HG02642 (cell line): ENCODE measurements at regions not wholly inside any gene's neighbourhood (a gene's known extent, or its start where the extent isn't known, plus 50 kb on each side); places are given as distances from the start of the nearest gene placed in this dataset.
"Not testable (repeated sequence)": the region's sequence is repeated elsewhere in the genome, so short reads cannot be mapped to it uniquely, and the experiment has no call there.

Source experiments
- ATAC-seq: cut with Tn5 transposase; IDR thresholded peaks from one replicate; pipeline ENCODE4 v1.9.1; 2021; ENCODE audit warnings: mild to moderate bottlenecking; ENCODE audit not compliant: unreplicated experiment, poor library complexity

- ATAC-seq: no peak
Observed at GRCh38 chr4:160364217-160364616, 1261.3 kb downstream of the RAPGEF2 start.

DNA sequence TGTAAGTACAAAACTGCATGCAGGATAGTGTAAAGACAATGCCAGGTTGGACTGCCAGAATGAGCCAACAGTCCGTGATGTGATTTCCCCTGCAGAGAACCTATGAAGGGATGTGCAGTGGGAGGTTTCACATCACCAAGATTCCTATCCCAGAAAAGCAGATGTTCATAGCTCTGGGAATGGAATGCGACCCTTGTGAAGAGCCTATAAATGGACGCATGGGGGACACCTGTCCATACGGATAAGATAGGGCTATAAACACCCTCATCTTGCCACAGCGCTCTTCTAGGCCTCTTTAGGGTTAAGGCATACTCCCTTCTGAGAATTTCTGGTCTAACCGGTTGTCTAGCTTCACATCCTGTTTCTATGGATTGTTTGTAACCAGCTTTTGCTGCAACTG, 1261.8 kb downstream of the RAPGEF2 start:
- ATAC-seq: not testable (repeated sequence)

DNA sequence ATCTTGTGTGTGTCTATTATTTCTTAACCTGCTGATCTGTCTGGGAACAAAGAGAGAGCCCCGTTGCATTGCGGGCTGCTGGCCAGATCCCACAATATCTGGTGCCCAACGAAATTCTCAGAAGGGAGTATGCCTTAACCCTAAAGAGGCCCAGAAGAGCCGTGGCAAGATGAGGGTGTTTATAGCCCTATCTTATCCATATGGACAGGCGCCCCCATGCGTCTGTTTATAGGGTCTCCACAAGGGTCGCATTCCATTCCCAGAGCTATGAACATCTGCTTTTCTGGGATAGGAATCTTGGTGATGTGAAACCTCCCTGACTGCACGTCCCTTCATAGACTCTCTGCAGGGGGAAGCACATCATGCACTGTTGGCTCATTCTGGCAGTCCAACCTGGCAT, 1262.5 kb downstream of the RAPGEF2 start:
- ATAC-seq: not testable (repeated sequence)

DNA sequence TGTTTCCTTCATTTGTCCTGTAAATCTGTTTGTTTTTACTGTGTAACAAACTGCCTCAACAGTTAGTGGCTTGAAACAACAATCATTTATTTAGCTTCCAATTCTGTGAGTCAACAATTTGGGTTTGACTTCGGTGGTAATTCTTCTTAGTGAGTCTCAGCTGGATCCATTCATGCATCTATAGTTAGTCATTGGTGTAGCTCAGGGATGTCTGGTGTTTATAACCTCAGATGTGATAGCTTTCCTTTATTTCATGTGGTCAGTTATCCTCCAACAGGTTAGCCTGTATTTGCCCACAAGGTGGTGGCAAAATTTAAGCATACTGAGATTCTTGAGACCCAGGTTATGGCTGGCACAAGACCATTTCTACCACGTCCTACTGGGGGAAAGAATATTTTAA, 1267.2 kb downstream of the RAPGEF2 start:
- ATAC-seq: no peak

DNA sequence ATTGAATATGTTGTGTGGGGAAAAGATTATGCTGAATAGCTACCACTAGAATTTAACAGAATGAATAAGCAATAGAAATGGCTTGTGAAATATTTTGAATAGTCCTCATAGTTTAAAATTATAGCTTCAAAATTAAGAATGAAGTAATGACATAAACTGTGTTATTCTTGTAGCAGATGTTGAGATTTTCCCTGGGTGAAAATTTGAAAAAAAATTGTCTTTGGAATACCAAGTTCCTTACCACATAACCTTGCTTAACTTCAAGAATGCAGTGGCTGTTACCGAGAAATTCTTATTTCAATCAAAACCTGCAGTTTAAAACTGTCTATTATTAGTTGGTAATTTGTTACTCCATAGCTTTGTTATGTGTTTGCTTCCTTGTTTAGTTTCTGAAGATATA, 1268.6 kb downstream of the RAPGEF2 start:
- no peak for ATAC-seq

DNA sequence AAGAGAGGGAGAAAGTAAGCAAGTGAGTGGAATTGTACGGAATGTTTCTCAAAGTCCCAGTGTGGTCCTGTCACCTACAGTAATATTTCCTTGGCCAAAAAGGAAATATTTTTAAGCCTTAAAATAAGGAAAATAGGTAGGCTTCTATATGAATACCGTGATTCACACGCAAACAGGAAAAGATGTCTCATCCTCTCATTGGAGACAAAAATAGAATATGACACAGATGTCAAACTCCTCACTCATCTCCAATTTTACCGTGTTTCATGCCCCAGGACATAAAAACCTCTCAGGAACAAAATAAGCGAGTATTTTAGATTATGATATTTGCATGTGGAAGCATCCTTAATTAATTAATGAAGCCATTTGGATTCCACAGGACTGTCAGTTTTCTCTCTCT, 1269.5 kb downstream of the RAPGEF2 start:
- no peak for ATAC-seq

DNA sequence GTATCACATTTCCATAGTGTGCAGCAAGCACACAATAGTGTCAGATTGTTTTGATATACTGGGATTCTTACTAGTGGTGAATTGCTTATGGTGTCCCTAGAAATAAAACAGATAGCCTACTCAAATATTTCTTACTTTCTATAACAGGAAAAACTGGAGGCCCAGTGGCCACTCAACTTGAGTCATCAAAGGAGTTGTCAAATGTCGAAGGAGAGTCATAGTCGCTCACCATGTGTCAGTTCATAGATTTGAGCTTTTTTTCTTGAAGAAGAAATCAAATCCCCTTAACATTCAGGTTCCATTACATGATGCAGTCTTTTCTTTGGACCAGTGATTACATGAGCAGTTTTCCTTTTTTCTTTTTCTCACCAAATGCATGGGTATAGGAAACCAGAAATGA, 1271.0 kb downstream of the RAPGEF2 start:
- ATAC-seq: no peak

DNA sequence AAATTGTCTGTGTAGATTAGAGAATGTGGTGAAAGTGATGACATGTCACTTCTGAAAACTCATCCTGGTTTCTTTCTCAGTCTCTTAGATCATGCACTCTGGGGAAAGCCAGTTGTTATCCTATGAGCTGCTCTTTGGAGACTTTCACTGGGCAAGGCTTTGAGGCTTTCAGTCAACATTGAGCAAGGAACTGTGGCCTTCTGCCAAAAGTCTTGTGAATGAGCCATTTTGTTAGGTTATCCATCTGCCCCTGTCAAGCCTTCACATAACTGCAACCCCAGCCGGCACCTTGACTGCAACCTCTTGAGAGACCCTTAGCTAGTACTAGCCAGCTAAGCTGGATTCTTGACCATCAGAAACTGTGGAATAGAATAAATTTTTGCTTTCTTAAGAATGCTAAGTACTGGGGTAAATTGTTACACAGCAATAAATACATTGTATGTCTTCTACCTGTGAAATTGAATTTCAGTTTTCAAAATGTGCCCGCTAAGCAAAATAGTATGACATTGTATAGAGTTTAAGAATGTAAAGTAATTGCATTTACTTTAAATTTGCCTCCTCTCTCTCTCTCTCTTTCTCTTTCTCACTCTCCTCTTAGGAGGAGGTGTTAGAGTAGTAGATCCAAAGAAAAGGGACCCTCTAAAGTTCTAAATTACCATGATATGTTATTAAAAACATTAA, 1273.0 kb downstream of the RAPGEF2 start:
- ATAC-seq: no peak

GRCh38 chr4:160386846-160387245, 1284.0 kb downstream of the RAPGEF2 start:
- no peak for ATAC-seq

DNA sequence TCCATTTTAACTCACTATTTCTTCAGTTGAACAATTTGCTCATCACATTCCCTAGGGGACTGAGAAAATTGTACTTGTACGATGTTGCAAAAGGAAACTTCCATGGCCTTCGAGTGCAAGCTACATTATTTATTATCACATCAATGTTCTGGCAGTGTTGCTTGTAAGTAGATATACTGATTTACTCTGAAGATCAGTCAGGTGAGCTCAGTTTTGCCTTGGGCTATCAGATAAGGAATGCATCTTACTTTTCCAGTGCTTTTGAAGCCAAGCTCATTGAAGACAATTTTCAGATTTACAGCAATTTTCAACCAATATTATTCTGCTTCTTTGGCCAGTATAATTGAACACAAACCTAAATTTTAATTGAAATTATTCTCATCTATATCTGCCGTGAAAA, 1296.9 kb downstream of the RAPGEF2 start:
- no peak for ATAC-seq

- ATAC-seq: no peak
Observed at GRCh38 chr4:160403081-160403480, 1300.2 kb downstream of the RAPGEF2 start.

DNA sequence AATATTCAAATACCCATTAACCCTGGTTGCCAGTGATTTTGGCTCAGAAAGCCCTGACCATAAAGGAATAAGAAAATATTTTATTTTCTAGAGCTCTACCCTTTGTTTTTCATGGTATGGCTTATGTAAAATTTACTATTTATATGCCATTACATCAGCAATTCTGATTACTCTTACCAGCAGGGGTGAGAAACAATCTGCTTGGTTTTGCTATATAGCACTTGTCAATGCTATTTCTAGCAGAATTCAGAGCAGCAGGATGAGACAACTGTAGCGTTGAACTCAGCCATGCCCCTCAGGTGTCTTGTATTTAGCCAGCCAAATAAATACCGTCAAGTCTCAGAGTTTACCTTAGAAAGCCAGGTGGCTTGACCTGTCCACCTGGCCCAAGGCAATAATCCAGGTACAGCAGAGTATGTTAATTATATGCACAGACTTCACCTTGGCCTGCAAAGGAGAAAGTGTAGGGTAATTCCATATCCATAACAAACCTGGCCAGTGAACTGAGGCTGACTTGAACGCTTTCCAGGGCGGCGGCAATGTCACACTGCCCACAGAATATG, 1303.5 kb downstream of the RAPGEF2 start:
- ATAC-seq: no peak

GRCh38 chr4:160414496-160414895, 1311.6 kb downstream of the RAPGEF2 start:
- no peak for ATAC-seq

DNA sequence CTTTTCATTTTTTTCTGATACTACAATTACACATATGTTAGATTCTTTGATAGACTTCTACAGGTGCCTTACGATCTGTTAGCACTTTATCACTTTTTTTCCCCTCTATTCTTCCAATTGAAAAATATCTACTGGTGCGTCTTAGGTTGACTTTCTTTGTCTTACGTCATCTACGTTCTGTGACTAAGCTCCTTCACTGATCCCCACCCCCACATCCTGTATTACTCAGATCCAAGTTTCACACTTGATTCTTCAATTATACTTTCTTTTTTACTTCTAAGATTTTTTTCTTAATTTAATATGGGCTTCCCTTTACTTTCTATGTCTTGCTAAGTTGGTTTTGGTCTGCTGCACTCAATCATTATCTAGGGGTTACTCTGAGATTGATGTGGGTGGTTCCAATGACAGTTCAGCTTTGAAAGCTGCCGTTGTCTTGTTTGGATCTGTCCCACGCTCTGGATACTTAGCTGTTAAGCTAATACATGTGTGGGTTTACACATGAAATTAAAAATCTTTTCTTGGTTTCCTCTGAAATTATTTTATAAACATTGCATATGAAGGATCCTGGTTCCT, 1321.1 kb downstream of the RAPGEF2 start:
- no peak for ATAC-seq

DNA sequence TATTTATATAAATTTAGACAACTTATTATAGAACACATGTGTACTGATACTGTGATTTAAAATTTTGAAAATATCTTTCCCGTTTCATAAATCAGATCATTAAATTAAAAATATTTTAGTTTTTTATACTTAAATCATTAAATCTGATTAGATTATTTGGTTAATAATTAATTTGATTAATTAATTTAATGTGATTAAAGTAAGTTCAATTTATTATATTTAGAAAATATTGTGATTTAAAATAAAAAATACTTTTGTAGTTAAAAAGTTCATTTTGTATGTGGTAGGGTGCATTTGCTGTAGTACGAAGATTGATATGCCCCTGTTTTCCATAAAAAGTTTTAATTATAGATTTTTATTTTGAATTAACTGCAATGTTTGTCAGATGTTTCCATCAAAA, 1323.4 kb downstream of the RAPGEF2 start:
- no peak for ATAC-seq

GRCh38 chr4:160450876-160451275, 1348.0 kb downstream of the RAPGEF2 start:
- ATAC-seq: no peak

DNA sequence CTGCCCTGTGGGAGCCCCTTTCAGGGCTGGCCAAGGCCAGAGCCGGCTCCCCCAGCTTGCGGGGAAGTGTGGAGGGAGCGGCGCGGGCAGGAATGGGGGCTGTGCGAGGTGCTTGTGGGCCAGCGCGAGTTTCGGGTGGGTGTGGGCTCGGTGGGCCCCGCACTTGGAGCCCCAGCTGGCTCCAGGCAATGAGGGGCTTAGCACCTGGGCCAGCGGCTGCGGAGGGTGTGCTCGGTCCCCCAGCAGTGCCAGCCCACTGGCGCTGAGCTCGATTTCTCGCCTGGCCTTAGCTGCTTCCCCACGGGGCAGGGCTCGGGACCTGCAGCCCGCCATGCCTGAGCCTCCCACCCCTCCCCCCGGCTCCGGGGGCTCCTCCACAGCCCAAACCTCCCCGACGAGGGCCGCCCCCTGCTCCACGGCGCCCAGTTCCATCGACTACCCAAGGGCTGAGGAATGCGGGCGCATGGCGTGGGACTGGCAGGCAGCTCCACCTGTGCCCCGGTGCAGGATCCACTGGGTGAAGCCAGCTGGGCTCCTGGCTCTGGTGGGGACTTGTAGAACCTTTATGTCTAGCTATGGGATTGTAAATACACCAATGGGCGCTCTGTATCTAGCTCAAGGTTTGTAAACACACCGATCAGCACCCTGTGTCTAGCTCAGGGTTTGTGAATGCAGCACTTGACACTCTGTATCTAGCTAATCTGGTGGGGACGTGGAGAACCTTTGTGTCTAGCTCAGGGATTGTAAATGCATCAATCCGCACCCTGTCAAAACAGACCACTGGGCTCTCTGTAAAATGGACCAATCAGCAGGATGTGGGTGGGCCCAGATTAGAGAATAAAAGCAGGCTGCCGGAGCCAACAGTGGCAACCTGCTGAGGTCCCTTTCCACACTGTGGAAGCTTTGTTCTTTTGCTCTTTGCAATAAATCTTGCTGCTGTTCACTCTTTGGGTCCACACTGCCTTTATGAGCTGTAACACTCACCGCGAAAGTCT, 1379.1 kb downstream of the RAPGEF2 start:
- not testable (repeated sequence) for ATAC-seq

- no peak for ATAC-seq
Observed at GRCh38 chr4:160485071-160485687, 1382.3 kb downstream of the RAPGEF2 start.

GRCh38 chr4:160492181-160492580, 1389.3 kb downstream of the RAPGEF2 start:
- ATAC-seq: no peak

DNA sequence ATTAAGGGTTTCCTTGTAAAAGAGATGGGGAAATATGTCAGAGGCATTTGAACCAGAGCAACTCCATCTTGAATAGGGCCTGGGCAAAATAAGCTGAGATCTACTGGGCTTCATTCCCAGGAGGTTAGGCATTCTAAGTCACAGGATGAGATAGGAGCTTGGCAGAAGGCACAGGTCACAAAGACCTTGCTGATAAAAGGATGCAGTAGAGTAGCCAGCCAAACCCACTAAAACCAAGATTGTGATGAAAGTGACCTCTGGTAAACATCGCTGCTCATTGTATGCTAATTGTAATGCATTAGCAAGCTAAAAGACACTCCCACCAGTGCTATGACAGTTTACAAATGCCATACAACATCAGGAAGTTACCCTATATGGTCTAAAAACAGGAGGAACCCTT, 1390.3 kb downstream of the RAPGEF2 start:
- no peak for ATAC-seq
